ENCODE measurements at regions not wholly inside any gene's neighbourhood (a gene's known extent, or its start where the extent isn't known, plus 50 kb on each side); places are given as distances from the start of the nearest gene placed in this dataset.
"Not testable (repeated sequence)": the region's sequence is repeated elsewhere in the genome, so short reads cannot be mapped to it uniquely, and the experiment has no call there.

DNA sequence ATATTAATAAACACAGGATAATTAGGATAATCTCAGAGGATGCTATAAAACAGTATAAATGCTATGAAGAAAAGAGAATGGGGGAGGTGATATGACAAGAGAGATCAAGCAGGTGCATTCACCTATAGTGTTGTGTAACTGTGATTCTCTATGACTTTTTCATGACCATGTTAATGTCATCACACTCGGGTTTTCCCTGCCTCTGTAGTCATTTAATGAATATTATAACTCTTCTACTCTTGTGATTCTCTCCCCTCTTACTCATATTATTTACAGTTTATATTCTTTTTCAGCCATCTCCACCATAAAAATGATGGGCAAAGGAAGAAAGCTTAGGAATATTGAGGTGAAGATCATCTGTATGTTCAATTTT, 106.9 kb upstream of the SGK1 start:
- DNase-seq (ENCODE audit: low spot score), result no peak

DNA sequence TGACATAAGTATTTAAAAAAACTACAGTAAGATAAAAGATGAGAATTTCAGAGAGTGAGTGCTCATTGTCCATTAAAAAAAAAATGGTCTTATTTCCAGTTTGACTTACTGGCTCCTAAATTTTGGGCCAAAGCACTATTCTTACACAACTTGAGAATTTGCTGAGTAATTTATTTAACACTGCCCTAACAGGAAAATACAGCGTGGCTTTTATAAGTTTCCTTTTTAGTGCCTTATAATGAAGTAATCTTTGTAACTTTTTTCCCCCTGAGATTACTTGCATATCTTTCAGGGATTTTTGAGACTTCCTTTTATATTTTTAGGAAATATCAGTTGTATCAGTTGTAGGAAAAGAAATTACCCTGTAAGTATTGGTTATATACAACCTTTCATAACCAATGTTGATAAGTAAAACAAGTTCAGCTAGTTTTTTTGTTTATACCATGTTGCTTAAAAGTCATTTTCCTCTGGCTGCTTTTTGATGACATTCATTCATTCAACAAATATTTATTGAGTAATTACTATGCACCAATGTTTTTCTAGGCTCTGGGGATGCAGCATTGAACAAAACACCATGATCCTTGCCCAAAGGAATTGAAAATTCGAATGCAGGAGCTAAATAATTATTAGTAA, 106.4 kb upstream of the SGK1 start:
- no peak for DNase-seq (ENCODE audit: low spot score)

DNA sequence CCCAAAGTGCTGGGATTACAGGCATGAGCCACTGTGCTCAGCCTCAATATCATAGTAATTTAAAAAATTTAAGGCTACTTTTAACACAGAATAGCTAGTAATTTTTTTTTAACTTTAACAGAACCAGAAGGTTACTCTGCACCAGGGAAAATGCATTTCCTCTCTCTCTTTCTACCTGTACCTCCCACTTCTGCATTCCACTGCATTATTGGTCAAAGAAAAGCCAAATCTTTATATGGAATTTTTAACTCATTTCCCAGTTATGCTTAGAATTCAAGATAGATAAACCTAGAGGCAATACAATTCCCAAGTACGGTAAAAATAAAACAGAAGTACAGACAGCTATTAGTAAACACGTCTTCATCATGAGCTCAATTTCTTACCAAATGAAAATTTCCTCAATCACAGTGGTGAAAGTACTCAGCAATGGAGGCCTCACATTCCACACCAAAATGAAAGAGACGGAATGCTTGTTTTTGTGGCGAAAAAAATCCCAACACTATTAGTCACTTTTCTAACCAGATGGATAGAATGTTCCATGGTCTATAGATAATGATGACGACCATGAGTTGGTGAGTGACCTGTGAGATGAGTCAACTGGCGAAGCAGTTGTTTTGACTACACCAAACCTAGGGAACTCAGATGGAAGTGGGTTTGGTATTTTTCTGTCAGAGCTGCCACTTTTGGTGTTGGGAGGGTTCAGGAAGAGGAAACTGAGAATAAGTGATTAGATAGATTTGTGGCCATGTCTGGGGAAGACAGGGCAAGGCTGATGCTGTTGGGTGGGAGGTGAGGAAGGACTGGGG, 104.7 kb upstream of the SGK1 start:
- DNase-seq (ENCODE audit: low spot score), result no peak

DNA sequence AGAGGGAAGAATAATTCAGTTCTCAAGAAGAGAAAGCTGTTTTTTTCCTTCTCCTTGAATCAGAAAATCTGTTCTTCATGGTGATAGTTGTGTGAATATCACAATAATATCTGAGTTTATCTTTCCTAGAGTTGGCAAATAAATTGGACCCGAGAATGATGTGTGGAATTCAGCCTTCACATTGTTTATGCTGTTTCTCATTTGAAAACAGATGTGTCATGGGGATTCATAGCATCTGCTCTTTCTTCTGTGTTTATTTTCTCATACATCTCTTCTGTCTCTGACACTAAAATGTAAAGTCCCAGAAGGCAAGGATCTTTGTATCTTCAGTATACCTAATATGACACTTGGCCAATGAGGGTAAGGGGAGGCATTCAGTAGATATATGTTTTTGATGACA, 103.6 kb upstream of the SGK1 start:
- DNase-seq (ENCODE audit: low spot score), result no peak

DNA sequence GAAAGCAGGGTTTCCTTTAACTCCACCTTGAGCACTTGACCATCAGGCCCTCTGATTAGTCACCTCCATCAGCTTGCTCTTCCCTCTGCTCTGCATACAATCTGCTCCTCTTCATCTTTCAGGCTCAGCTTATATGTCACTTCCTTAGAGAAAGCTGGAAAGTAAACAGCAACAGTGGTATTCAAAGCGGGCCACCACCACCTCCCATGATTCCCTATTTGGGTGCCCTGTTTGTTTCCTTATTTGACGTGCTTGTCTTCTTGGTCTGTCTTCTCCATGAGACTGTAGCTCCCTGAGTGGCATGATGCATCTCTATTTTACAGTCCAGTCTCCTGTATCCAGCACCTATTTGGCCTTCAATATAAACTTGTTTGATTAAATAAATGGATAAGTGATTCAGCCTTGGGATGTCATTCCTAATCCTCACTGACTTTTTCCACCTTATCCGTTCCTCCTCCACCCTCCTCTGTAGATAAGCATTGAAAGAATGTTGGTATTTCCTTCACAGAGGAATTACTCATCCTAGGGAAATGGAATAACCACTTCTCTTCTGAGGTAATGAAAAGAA, 102.8 kb upstream of the SGK1 start:
- DNase-seq (ENCODE audit: low spot score), result no peak

DNA sequence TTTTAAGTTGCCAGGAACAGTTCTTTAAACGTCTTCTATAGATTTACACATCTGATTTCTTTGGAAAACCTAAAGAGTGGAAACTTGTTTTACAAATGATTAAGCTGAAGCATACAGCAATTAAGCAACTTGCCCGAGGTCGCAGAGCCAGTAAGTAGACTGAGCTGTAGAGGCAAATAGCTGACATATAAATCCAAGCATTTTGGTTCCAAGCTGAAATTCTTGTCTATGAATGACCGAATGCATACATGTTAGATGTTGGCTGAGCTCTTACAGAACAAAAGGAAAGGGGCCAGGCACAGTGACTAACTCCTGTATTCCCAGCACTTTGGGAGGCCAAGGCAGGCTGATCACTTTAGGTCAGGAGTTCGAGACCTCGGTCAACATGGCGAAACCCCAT, 101.8 kb upstream of the SGK1 start:
- no peak for DNase-seq (ENCODE audit: low spot score)

DNA sequence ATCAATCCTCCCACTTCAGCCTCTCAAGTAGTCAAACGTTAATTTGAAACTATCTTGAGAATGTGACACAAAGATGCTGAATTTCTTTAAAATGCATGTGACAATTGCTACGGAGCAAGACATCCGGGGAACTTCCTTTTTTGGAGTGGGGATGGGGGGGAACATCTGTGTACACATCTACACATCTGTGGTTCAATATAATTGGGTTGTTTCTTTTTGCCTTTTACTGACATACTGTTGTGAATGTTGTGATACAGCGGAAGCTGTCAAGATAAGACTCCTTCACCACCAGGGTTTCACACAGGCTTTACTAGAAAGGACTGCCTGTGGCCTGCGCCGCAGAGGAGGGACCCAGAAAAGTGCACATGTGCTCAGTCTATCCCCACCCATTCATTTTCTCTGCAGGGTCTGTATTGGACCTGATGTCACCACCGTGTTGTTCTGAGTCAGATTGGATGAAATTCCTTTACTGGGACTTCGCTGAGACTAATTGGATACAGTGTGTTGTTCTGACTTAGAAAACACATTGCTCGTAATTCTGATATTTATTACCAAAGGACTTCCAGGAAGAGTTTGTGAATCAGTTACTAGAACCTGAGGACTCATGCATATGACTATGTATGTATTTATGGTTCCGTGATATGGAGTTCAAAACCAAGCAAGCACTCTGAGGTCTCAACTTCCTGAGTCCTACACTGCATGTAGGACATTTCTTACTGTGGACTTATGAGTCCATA, 98.7 kb upstream of the SGK1 start:
- no peak for DNase-seq (ENCODE audit: low spot score)

DNA sequence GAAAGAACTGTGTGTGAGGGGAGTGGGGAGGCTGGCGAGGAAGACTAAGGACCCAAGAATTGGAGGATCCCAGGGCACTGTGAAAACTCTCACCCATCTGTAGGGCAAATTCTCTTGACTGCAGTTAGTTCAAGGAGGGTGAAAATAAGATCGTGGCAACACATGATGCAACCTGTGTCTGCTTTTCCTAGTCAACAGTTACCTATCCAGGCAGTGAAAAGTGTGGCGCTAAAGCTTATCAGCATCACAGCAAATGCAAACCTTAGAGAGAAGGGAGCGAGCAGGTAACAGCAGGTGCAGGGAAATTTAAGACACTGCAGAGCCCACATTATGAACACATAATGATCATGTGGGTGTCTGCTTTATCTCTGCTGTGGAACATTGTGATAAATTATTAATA, 97.7 kb upstream of the SGK1 start:
- no peak for DNase-seq (ENCODE audit: low spot score)

DNA sequence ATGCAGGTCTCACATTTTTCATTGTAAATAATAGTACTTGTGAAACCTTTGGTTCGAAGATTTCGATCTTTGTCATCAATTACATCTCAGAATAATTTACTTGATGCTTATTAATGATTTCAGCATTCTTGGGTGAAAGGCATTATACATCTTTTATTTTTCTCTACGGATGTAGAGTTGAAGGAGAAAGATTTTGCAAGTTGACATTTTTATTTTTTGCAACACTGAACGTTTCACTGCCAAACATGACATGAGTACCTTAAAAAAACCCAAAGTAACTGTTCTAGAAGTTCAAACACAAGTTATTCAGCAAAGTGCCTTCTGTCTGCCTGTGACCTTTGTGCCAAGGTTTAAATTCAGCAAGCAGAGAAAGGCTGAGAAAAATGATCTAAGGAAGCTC, 97.3 kb upstream of the SGK1 start:
- DNase-seq (ENCODE audit: low spot score), result no peak

DNA sequence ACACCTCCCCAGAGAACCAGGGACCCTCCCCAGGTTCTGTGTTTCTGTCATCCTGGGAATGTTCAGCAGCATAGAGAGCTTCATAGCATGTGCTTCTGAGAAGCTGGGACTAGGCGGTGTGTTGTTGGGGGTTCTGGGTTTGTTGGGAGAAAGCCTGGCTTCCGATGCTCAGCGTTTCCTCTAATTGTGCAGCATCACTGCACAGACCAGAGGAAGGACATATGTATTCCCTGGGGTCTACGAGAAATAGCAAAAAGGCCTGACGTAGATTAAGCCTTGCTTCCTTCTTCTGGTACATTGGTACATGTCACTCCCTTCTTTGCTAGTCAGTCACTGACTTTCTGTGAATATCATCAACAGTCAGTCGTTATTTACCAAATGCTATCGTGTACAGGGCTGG, 96.9 kb upstream of the SGK1 start:
- DNase-seq (ENCODE audit: low spot score), result no peak

DNA sequence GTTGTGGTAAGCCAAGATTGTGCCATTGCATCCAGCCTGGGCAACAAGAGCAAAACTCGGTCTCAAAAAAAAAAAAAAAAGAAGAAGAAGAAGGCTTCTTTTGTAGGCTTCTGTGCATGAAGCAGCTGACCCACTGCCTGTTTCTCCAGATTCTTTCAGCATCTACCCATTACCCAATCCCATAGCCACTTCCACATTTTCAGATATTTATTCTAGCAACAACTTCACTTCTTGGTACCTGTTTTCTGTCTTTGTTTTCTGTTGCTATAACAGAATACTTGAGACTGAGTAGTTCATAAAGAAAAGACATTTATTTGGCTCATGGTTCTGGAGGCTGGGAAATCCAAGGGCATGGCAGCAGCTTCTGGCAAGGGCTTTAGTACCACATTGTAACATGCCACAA, 95.3 kb upstream of the SGK1 start:
- no peak for DNase-seq (ENCODE audit: low spot score)

DNA sequence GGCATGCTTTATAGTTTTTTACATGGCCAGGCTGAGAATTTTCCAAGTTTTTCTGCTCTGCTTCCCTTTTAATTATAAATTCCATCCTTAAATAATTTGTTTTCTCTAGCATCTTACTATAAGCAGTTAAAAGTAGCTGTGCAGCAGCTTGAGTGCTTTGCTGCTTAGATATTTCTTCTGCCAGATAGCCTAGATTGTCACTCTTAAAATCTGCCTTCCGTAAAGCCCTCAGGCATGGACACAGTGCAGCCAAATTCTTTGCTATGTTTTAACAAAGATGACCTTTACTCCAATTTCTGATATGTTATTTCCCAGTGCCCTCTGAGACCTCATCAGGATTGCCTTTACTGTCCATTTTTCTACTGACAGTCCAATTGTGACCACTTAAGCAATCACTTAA, 92.6 kb upstream of the SGK1 start:
- no peak for DNase-seq (ENCODE audit: low spot score)

DNA sequence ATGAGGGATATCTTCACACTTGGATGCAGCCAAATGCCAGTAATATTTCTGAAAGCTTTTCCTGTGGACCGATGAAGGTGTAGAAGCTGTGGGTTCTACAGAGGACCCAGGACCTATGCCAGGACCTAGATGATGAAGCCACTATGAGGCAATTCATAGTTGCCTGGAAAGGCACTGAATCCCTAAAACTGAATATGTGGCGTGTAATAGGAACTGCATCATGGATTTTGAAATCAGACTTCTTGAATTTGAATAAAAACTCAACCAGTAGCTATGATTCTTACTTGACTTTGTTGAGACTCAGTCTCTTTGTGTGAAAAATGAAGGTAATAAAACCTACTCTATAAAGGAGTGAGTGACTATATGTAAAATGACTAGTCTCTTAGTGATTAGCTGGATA, 89.9 kb upstream of the SGK1 start:
- no peak for DNase-seq (ENCODE audit: low spot score)

DNA sequence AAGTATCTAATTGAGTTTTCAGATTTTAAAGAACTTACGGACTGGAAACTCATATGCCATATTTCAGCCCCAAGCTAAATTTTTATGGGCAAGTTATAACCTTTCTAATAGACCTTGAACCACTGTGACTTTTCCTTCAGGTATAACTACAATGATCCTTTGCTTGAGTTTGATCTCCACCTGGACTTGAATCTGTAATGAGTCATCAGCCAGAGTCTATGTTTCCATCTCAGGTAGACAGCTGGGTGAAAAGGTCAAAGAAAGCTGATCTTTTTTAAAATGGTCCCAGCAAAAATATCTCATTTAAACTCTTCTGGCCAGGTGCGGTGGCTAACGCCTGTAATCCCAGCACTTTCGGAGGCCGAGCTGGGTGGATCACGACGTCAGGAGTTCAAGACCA, 88.4 kb upstream of the SGK1 start:
- no peak for DNase-seq (ENCODE audit: low spot score)

DNA sequence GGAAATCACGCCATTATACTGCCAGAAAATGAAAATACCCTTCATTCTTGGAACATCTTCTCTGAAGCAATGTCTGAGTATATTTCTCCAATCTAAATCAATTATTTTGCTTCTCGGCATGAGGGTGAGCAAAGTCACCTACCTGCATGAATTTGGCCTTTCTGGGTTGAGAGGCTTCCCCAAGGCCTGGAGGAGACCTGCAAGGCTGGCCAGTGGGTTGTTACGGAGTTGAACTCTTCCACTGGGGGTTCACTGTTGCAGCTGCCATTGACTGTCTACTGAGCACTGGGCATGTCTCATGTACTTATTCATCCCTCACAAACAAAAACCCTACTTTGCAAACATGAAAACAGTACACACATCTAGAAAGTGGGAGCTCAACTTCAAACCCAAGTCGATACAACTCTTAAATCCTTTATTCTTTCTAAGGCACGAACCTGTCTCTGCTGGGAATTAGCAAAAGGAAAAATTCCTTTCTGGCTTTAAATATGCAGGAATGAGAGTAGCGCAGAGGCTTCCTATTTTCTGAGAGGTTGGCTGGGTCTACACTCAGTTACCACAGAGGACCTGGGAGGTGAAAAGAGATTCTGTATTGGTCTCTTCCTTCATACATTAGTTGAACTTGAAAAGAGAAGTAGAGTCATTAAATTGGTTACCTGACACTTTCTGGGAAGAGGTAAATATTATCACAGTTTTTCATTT, 87.6 kb upstream of the SGK1 start:
- no peak for DNase-seq (ENCODE audit: low spot score)

DNA sequence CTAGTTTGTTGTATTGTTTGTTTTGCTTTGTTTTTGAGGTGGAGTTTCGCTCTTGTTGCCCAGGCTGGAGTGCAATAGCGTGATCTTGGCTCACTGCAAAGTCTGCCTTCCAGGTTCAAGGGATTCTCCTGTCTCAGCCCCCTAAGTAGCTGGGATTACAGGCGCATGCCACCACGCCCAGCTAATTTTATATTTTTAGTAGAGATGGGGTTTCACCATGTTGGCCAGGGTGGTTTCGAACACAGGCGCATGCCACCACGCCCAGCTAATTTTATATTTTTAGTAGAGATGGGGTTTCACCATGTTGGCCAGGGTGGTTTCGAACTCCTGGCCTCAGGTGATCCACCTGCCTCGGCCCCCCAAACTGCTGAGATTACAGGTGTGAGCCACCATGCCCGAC, 85.4 kb upstream of the SGK1 start:
- DNase-seq (ENCODE audit: low spot score), result not testable (repeated sequence)

DNA sequence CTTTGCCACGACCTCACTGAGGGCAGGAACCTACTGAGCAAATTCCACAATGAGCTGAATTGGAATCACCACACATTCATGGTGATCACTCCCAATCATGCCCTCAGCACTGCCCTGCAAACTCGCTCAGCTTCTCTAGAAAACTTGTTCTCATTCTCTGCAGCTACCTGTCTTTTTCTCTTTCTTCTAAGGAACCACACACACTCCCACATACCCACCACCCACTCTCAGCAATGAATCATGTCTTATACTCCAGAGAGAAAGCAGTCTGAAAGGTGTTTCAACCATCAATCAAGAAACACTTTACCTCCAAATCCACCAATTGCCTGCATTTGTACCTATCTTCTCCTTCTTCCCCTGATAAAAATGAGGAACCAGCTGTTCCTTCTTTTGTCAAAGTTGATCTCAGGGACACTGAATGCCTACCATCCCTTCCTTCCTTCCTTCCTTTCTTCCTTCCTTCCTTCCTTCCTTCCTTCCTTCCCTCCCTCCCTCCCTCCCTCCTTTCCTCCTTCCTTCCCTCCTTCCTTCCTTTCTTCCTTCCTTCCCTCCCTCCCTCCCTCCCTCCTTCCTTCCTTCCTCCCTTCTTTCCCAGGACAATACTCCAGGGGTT, 84.6 kb upstream of the SGK1 start:
- DNase-seq (ENCODE audit: low spot score), result no peak

DNA sequence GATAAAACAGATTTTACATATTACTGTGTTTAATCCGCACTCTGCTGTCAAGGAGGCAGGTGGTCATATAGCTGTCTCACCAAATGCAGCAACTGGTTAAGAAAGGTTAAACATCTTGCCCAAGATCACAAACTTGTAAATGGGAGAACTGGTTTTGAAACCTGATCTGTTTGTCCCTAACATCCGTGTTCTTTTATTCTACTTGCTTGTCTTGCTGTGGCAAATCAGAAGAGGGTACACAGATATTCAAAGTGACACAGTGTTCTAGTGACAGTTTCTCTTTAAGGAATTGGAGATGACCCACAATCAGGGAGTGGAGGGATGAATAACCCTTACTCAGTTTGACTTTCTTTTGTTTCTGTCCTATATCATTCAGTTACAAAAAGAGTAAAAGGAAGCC, 83.0 kb upstream of the SGK1 start:
- no peak for DNase-seq (ENCODE audit: low spot score)

DNA sequence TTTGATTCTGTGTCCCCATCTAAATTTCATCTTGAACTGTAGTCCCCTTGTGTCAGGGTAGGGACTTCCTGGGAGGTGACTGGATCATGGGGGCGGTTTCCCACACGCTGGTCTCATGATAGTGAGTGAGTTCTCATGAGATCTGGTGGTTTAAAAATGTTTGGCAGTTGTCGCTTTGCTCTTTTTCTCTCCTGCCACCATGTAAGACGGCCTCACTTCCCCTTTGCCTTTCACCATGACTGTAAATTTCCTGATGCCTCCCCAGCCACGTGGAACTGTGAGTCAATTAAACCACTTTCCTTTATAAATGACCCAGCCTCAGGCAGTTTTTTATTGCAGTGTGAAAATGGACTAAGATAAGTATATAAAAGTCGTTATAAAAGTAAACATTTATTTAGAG, 80.5 kb upstream of the SGK1 start:
- no peak for DNase-seq (ENCODE audit: low spot score)

DNA sequence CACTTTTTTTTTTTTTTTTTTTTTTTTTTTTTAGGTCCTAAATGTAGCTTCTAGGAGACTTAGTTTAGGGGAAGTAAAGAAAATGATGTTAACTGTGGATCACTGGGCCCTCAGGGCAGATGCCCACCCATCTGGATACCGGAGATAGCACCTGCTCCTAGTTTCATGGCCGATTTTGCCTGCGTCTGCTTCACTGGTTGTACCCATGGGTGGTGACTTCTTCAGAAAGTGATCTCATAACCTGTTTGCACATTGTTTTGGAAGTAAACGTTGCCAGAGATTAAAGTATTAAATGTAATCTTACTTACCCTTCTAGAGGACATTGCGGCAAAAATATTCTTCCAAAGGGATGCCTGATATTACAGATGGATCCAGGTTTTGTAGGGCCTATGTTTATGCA, 79.8 kb upstream of the SGK1 start:
- no peak for DNase-seq (ENCODE audit: low spot score)

DNA sequence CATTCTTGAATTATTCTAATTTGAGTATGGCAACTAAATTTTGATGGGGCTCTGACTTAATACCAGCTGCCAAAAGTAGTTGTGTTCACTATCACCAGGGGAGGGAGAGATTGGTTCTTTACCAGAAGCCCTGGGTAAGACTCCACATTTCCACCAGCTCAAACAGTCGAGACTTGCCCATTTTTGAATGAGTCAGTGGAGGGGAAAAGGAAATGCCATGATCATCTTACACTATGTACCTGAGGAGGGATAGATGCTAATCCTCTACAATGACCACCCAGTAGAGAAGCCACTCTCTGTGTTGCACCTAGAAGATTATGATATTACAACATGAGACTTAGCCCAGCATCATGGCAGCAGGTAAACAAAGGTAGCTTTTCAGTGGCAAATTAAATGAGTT, 77.0 kb upstream of the SGK1 start:
- no peak for DNase-seq (ENCODE audit: low spot score)

DNA sequence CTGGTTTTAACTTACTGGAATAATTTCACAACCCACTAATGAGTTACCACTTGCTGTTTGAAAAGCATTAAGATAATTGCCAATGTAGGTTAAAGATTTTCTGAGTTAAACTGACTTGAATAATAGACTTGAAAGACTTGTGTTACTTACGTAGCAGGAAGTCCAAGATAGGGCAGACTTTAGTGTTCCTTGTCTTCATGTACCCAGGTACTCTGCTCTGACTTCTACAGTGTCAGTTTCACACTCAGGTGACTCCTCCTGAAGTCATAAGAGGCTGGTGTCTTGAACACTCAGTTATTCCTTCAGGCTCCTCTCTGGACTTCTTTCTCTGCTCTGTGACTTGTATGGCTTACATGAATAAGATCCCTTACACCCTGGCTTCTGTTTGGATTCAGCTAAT, 76.3 kb upstream of the SGK1 start:
- no peak for DNase-seq (ENCODE audit: low spot score)

Measured in LoVo (cell line).